ENCODE measurements at regions not wholly inside any gene's neighbourhood (a gene's known extent, or its start where the extent isn't known, plus 50 kb on each side); places are given as distances from the start of the nearest gene placed in this dataset.

GRCh38 chrX:94722578-94722977 lies 1048.6 kb downstream of the FAM133A start:
- Histone ChIP-seq H3K27me3 (no peaks in the 10 kb centered on the region), H3K4me3 (no peak overlapping the region), H3K27ac (no peak overlapping the region), H3K4me1 (no peaks in the 10 kb centered on the region), H3K9me3 (no peaks in the 10 kb centered on the region), H3K36me3 (ENCODE audit: low read depth, missing control alignments) (no peaks in the 10 kb centered on the region)
- 76% methylated on average over 3 of the region's 3 CpGs for WGBS, 2 donors
- intact Hi-C loops (cut with DNase I; ENCODE audit: low total_unique reads): no loop called here
- TF ChIP-seq CTCF (IDR thresholded peaks at IDR 0.05): no peak
- no peak for TF ChIP-seq POLR2A (IDR thresholded peaks at IDR 0.05)
- no peak for DNase-seq

GRCh38 chrX:94742772-94743171 lies 1068.8 kb downstream of the FAM133A start:
- H3K4me3 ChIP-seq: no peak overlapping the region
- H3K36me3 ChIP-seq (ENCODE audit: low read depth, missing control alignments): no peaks in the 10 kb centered on the region
- H3K4me1 ChIP-seq: no peaks in the 10 kb centered on the region
- H3K27me3 ChIP-seq: no peaks in the 10 kb centered on the region
- no peaks in the 10 kb centered on the region for H3K9me3 ChIP-seq
- 93% methylated on average over 3 of the region's 3 CpGs; no CpG with 5 or more reads in 1 of the 2 donors for WGBS, 2 donors
- TF ChIP-seq POLR2A (IDR thresholded peaks at IDR 0.05) (no peak), CTCF (IDR thresholded peaks at IDR 0.05) (no peak)
- intact Hi-C loops (cut with DNase I; ENCODE audit: low total_unique reads): no loop called here
- no peak for DNase-seq
- no peak overlapping the region for H3K27ac ChIP-seq

- Histone ChIP-seq H3K4me1 (no peaks in the 10 kb centered on the region), H3K27me3 (no peaks in the 10 kb centered on the region), H3K4me3 (no peak overlapping the region), H3K27ac (no peak overlapping the region), H3K9me3 (no peaks in the 10 kb centered on the region), H3K36me3 (ENCODE audit: low read depth, missing control alignments) (no peaks in the 10 kb centered on the region)
- TF ChIP-seq CTCF (IDR thresholded peaks at IDR 0.05) (no peak), POLR2A (IDR thresholded peaks at IDR 0.05) (no peak)
- intact Hi-C loops (cut with DNase I; ENCODE audit: low total_unique reads): no loop called here
- no peak for DNase-seq
These were observed 1069.5 kb downstream of the FAM133A start for GRCh38 chrX:94743478-94743877.

- Histone ChIP-seq H3K27ac (no peak overlapping the region), H3K4me1 (no peaks in the 10 kb centered on the region), H3K36me3 (ENCODE audit: low read depth, missing control alignments) (no peaks in the 10 kb centered on the region), H3K27me3 (no peaks in the 10 kb centered on the region), H3K4me3 (no peak overlapping the region), H3K9me3 (no peaks in the 10 kb centered on the region)
- 63 to 83% methylated on average over 3 of the region's 3 CpGs for WGBS, 2 donors
- intact Hi-C loops (cut with DNase I; ENCODE audit: low total_unique reads): no loop called here
- no peak for DNase-seq
- no peak for TF ChIP-seq POLR2A (IDR thresholded peaks at IDR 0.05)
- TF ChIP-seq CTCF (IDR thresholded peaks at IDR 0.05): no peak
These were observed 1070.8 kb downstream of the FAM133A start for GRCh38 chrX:94744786-94745185.

- TF ChIP-seq CTCF (IDR thresholded peaks at IDR 0.05): no peak
- TF ChIP-seq POLR2A (IDR thresholded peaks at IDR 0.05): no peak
- intact Hi-C loops (cut with DNase I; ENCODE audit: low total_unique reads): no loop called here
- DNase-seq: no peak
These were observed 1077.6 kb downstream of the FAM133A start for GRCh38 chrX:94751611-94752010.

More at GRCh38 chrX:94751611-94752010, 1077.6 kb downstream of the FAM133A start:
- Histone ChIP-seq H3K9me3 (no peaks in the 10 kb centered on the region), H3K4me3 (no peak overlapping the region), H3K36me3 (ENCODE audit: low read depth, missing control alignments) (no peaks in the 10 kb centered on the region), H3K4me1 (no peaks in the 10 kb centered on the region), H3K27me3 (no peaks in the 10 kb centered on the region), H3K27ac (no peak overlapping the region)
